ENCODE measurements at regions not wholly inside any gene's neighbourhood (a gene's known extent, or its start where the extent isn't known, plus 50 kb on each side); places are given as distances from the start of the nearest gene placed in this dataset.

- Mint-ChIP-seq H3K27ac (no peak overlapping the region), H3K36me3 (ENCODE audit: low read depth) (no peaks in the 10 kb centered on the region), H3K4me3 (no peak overlapping the region), H3K27me3 (no peaks in the 10 kb centered on the region), H3K4me1 (ENCODE audit: low read depth) (no peaks in the 10 kb centered on the region), H3K9me3 (no peaks in the 10 kb centered on the region)
- Histone ChIP-seq H3K4me1 (ENCODE audit: insufficient read depth, low read length) (no peaks in the 10 kb centered on the region), H3K27ac (ENCODE audit: low read depth in 1 of 2, low read length in 2 of 2) (no peak overlapping the region), H3K27me3 (ENCODE audit: control insufficient read depth in 1 of 2, insufficient read depth in 2 of 2, low read length in 2 of 2) (no peaks in the 10 kb centered on the region), H3K9me3 (ENCODE audit: control insufficient read depth in 1 of 2, insufficient read depth in 1 of 2, low read length in 2 of 2) (peaks cover 0 to 3% of the 10 kb centered on the region in 2 experiments), H3K36me3 (ENCODE audit: insufficient read depth, low read length) (no peaks in the 10 kb centered on the region), H3K4me3 (ENCODE audit: low read length) (no peak overlapping the region)
- no peak for DNase-seq
- POLR2A ChIA-PET, result no interaction called here
- no peak for ATAC-seq (ENCODE audit: poor library complexity)
- CTCF ChIA-PET, result no interaction called here
- intact Hi-C loops (cut with DNase I, micrococcal nuclease), result no loop called here
- no peak for TF ChIP-seq CTCF (IDR thresholded peaks at IDR 0.05)
These were observed 343.8 kb upstream of the NAV3 start for GRCh38 chr12:77486872-77487271.

DNA sequence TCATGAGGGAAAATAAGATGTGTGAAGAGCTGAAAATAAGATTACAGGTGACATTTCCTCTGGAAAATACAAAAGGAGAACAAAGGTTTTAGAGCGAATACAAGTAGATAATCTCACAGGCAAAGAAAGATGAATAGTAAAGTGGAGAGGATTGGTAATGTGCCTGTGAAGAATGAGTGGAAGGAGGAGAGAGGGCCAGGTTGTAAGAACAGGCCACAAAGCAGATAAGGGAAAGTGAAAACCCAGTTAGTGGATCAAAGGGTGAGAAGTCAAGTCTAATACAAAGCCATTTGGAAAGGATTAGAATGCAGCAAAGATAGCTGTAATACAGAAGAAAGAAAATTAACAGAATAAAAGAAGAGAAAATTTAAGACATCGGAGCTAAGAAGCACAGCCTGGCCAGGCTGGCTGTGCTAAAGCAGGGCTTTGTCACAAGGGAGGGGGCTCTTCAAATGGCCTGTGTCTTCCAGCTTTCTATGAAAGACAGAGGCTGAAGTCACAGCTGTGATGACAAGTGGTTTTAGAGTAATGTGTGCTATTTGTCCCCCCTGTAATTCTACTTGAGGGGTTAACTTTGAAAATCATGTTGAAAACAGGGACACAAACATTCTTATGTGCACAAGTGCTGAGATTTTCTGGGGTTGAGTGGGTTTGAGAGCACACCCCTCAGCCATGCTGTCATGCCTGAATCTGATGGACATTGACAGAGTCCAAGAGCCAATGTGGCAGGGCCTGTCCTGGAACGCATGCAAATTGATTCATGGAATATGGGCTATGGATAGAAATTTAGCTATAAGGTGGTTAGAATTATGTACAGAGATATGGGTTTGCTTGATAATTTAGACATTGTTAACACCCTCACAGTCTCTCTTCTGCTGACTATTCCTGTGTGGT is 344.5 kb upstream of the NAV3 start:
- Mint-ChIP-seq H3K36me3 (ENCODE audit: low read depth) (no peaks in the 10 kb centered on the region), H3K4me1 (ENCODE audit: low read depth) (no peaks in the 10 kb centered on the region), H3K9me3 (no peaks in the 10 kb centered on the region), H3K4me3 (no peak overlapping the region), H3K27me3 (no peaks in the 10 kb centered on the region), H3K27ac (no peak overlapping the region)
- no peak for ATAC-seq (ENCODE audit: poor library complexity)
- Histone ChIP-seq H3K9me3 (ENCODE audit: control insufficient read depth in 1 of 2, insufficient read depth in 1 of 2, low read length in 2 of 2) (peaks cover 0 to 3% of the 10 kb centered on the region in 2 experiments), H3K36me3 (ENCODE audit: insufficient read depth, low read length) (no peaks in the 10 kb centered on the region), H3K27me3 (ENCODE audit: control insufficient read depth in 1 of 2, insufficient read depth in 2 of 2, low read length in 2 of 2) (no peaks in the 10 kb centered on the region), H3K4me1 (ENCODE audit: insufficient read depth, low read length) (no peaks in the 10 kb centered on the region), H3K4me3 (ENCODE audit: low read length) (no peak overlapping the region), H3K27ac (ENCODE audit: low read depth in 1 of 2, low read length in 2 of 2) (no peak overlapping the region)
- ChIA-PET POLR2A (no interaction called here), CTCF (no interaction called here)
- TF ChIP-seq CTCF (IDR thresholded peaks at IDR 0.05), result no peak
- intact Hi-C loops (cut with DNase I, micrococcal nuclease), result no loop called here
- DNase-seq, result no peak

GRCh38 chr12:77481687-77482086 is 349.0 kb upstream of the NAV3 start:
- TF ChIP-seq CTCF (IDR thresholded peaks at IDR 0.05), result no peak
- ChIA-PET POLR2A (no interaction called here), CTCF (no interaction called here)
- Mint-ChIP-seq H3K36me3 (ENCODE audit: low read depth) (no peaks in the 10 kb centered on the region), H3K4me1 (ENCODE audit: low read depth) (no peaks in the 10 kb centered on the region), H3K4me3 (no peak overlapping the region), H3K27me3 (no peaks in the 10 kb centered on the region), H3K27ac (no peak overlapping the region), H3K9me3 (no peaks in the 10 kb centered on the region)
- no peak overlapping the region for H3K27ac ChIP-seq (ENCODE audit: low read depth in 1 of 2, low read length in 2 of 2)
- H3K4me1 ChIP-seq (ENCODE audit: insufficient read depth, low read length), result no peaks in the 10 kb centered on the region
- H3K9me3 ChIP-seq (ENCODE audit: control insufficient read depth in 1 of 2, insufficient read depth in 1 of 2, low read length in 2 of 2), result peaks cover 0 to 3% of the 10 kb centered on the region in 2 experiments
- no peaks in the 10 kb centered on the region for H3K27me3 ChIP-seq (ENCODE audit: control insufficient read depth in 1 of 2, insufficient read depth in 2 of 2, low read length in 2 of 2)
- no peaks in the 10 kb centered on the region for H3K36me3 ChIP-seq (ENCODE audit: insufficient read depth, low read length)
- ATAC-seq (ENCODE audit: poor library complexity), result no peak
- intact Hi-C loops (cut with DNase I, micrococcal nuclease), result no loop called here
- no peak overlapping the region for H3K4me3 ChIP-seq (ENCODE audit: low read length)
- DNase-seq, result no peak

All from CD4-positive, alpha-beta T cell (primary cell).